ENCODE measurements at regions not wholly inside any gene's neighbourhood (a gene's known extent, or its start where the extent isn't known, plus 50 kb on each side); places are given as distances from the start of the nearest gene placed in this dataset.

- TF ChIP-seq TEAD1 (CRISPR knock-in tag; IDR thresholded peaks at IDR 0.05) (no peak), TEAD4 (IDR thresholded peaks at IDR 0.05; ENCODE audit: low read length) (peak; percentile 28; the same call in 1 of the 2 replicates), TEAD4 (CRISPR knock-in tag; IDR thresholded peaks at IDR 0.05; ENCODE audit: borderline replicate concordance) (no peak), SMAD4 (CRISPR knock-in tag; conservative IDR thresholded peaks at IDR 0.05) (no peak), RAD51 (IDR thresholded peaks at IDR 0.05; ENCODE audit: borderline replicate concordance, low read depth) (no peak), CBFA2T3 (IDR thresholded peaks at IDR 0.05) (peak; percentile 61), NR3C1 (CRISPR knock-in tag; IDR thresholded peaks at IDR 0.05) (no peak), ARID1B (IDR thresholded peaks at IDR 0.05) (peak; percentile 45), CTCF (IDR thresholded peaks at IDR 0.05 in 2 of 3, conservative IDR thresholded peaks at IDR 0.05 in 1 of 3; ENCODE audit: insufficient read depth in 2 of 3, low read depth in 1 of 3, low read length in 3 of 3) (no peak), SFPQ (IDR thresholded peaks at IDR 0.05; ENCODE audit: low read depth, low read length) (no peak), NEUROD1 (IDR thresholded peaks at IDR 0.05; ENCODE audit: borderline replicate concordance, low read depth, low read length, partially characterized antibody) (no peak), ZNF212 (CRISPR knock-in tag; IDR thresholded peaks at IDR 0.05) (no peak), SMARCE1 (IDR thresholded peaks at IDR 0.05) (no peak), CHD2 (IDR thresholded peaks at IDR 0.05; ENCODE audit: low read depth, low read length) (no peak), ZNF347 (CRISPR knock-in tag; IDR thresholded peaks at IDR 0.05; ENCODE audit: low read depth) (no peak), SNAPC5 (CRISPR knock-in tag; IDR thresholded peaks at IDR 0.05) (no peak), E2F1 (CRISPR knock-in tag; IDR thresholded peaks at IDR 0.05) (no peak), SP1 (CRISPR knock-in tag; IDR thresholded peaks at IDR 0.05) (no peak), ERF (CRISPR knock-in tag; IDR thresholded peaks at IDR 0.05) (no peak), RUNX1 (IDR thresholded peaks at IDR 0.05; ENCODE audit: low read depth) (no peak), NCOR1 (IDR thresholded peaks at IDR 0.05) (0 out of 2 replicates have a peak, but pooled peaks have one; percentile 14), ZNF518B (CRISPR knock-in tag; IDR thresholded peaks at IDR 0.05) (no peak)
Measured at GRCh38 chr13:97873398-97873797, 80.1 kb upstream of the IPO5 start (continued).

Data from K562 (cell line).